Right cardiac atrium (tissue), 5 donors: ENCODE measurements at regions not wholly inside any gene's neighbourhood (a gene's known extent, or its start where the extent isn't known, plus 50 kb on each side); places are given as distances from the start of the nearest gene placed in this dataset.

Experiments used
- ATAC-seq, 2 donors: fragments of 200-7000 bp; cut with Tn5 transposase; one replicate each; pipeline versions ENCODE4 v1.8.0 to v1.9.1; 2020; ENCODE audit warnings: moderate library complexity in 2 of 2, mild to moderate bottlenecking in 1 of 2
- DNase-seq, 3 donors: peaks; one replicate each; pipeline ENCODE4 v3.0.0-alpha.2; 2020
- H3K27ac ChIP-seq: one replicate; pipeline ENCODE4 v1.5.1; 2013; ENCODE audit warnings: mild to moderate bottlenecking, low read length, control low read depth, moderate library complexity
- H3K27me3 ChIP-seq: one replicate; pipeline ENCODE4 v1.6.1; 2013; ENCODE audit not compliant: control insufficient read depth, insufficient read depth
- H3K4me1 ChIP-seq: one replicate; pipeline ENCODE4 v1.6.1; 2013; ENCODE audit warnings: low read length; ENCODE audit not compliant: control insufficient read depth, insufficient read depth
- H3K4me3 ChIP-seq: one replicate; pipeline ENCODE4 v1.5.1; 2013; ENCODE audit warnings: low read length, control low read depth
- H3K9me3 ChIP-seq: one replicate; pipeline ENCODE4 v1.6.1; 2013; ENCODE audit warnings: low read length; ENCODE audit not compliant: control insufficient read depth
- WGBS: extraction: QIAGEN DNeasy Blood & Tissue Kit; methylation state at CpG from one replicate; pipeline ENCODE4 v1.1.7; 2013; 5-methylcytosine and 5-hydroxymethylcytosine counted together
- intact Hi-C, 4 donors: fragments of 100-400 bp; cut with DNase I; formaldehyde crosslinking; loops; one replicate each; pipeline versions ENCODE4 v1.11.0 to v1.14.0; 2022 to 2023
- donor health status: healthy with polysubstance abuse.
- donor health status: DM: no; HTN: yes; CAD: no.
- donor health status: DM: no; HTN: no; CAD: no.
- donor health status: DM: no; HTN: yes; CAD: no; lungs with severe emphysema.
- donor health status: DM: yes; HTN: yes; CAD: no.

DNA sequence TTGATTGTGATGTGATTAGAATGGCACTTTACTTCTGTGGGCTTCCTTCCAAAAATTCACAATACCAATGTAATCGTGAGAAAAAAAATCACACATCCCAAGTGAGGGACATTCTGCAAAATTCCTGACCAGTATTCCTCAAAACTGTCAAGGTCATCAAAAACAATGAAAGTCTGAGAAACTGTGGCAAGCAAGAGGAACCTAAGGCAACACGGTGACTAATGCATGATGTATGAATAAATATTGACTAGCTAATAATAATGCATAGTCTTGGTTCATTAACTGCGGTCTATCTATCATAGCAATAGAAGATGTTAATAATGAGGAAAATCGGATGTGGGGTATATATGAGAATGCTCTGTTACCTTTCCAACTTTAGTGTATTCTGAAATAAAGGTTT is 159.0 kb downstream of the RFC3 start:
- Histone ChIP-seq H3K9me3 (no peaks in the 10 kb centered on the region), H3K27ac (no peak overlapping the region), H3K4me1 (no peaks in the 10 kb centered on the region), H3K4me3 (no peak overlapping the region), H3K27me3 (no peaks in the 10 kb centered on the region)
- no peak for DNase-seq
- no peak for ATAC-seq
- WGBS: 92% methylated on average over 4 of the region's 4 CpGs
- intact Hi-C loops: no loop called here

DNA sequence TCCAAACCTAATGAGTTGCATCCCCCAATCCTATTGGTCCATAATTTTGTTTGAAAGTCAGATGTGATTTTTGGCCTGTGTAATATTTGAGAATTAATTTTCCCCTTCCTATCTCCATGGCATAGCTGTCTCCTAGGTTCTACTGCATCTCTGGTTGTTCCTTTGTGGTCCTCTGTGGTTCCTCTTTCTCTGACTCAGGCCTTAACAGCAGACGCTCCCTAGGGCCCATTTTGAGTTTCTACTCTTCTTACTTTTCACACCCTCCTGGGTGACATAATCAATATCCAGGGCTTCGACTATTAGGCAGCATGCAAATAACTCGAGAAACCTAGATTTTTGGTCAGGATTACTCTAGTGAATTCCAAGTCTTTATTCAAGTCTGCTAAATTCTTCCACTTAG is 160.7 kb downstream of the RFC3 start:
- H3K4me3 ChIP-seq: no peak overlapping the region
- intact Hi-C loops: no loop called here
- no peaks in the 10 kb centered on the region for H3K4me1 ChIP-seq
- no peaks in the 10 kb centered on the region for H3K9me3 ChIP-seq
- no peak for ATAC-seq
- no peak overlapping the region for H3K27ac ChIP-seq
- H3K27me3 ChIP-seq: no peaks in the 10 kb centered on the region
- DNase-seq: no peak
- 79% methylated on average over 3 of the region's 3 CpGs for WGBS

DNA sequence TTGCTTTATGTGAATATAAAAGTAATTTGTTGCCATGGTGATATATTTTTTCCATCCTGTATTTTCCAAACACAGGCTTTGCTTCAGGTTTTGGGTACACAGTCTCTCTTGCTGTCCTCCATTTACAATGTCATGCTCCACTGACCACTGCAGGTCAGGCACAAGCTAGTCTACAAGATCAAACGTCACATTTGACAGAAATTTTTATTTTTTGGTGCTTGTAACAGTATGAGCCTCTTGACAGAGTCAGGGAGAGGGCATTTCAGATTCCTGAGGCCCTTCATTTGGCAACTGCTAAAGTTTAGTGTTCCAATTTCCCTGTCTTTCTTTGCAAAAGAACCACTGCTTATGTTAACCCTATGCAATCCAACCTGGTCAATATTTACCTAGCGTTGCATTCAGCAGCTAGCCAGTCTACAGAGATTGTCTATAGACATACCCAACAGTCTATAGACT is 175.0 kb downstream of the RFC3 start:
- intact Hi-C loops: no loop called here
- ATAC-seq (peak in 1 of 2 donors; percentile 33), DNase-seq (no peak)
- H3K9me3 ChIP-seq: no peaks in the 10 kb centered on the region
- no peaks in the 10 kb centered on the region for H3K4me1 ChIP-seq
- H3K4me3 ChIP-seq: no peak overlapping the region
- no peaks in the 10 kb centered on the region for H3K27me3 ChIP-seq
- WGBS: 70% methylated on average over 2 of the region's 2 CpGs
- H3K27ac ChIP-seq: no peak overlapping the region

DNA sequence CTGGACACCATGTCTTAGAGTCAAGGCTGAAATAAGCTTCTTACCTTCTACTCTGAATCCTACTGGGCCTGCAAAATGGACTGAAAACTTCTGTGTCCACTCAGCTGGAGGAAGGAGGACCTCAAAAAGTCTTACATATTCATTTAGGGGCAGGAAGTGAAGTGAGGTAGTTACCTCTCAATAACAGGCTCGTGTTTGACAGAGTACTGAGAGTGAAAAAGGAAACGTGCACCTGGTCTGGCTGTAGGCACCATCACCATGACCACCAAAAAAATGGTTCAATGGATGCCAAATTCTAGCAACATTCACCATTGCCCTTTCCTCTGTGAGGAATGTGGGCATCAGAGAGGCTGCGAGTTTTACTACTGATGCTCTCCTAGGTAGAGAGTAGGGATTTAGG is 176.2 kb downstream of the RFC3 start:
- WGBS: 81% methylated on average over 3 of the region's 3 CpGs
- no peaks in the 10 kb centered on the region for H3K4me1 ChIP-seq
- no peak overlapping the region for H3K4me3 ChIP-seq
- ATAC-seq: no peak
- H3K27me3 ChIP-seq: no peaks in the 10 kb centered on the region
- intact Hi-C loops: no loop called here
- H3K27ac ChIP-seq: no peak overlapping the region
- no peak for DNase-seq
- no peaks in the 10 kb centered on the region for H3K9me3 ChIP-seq

DNA sequence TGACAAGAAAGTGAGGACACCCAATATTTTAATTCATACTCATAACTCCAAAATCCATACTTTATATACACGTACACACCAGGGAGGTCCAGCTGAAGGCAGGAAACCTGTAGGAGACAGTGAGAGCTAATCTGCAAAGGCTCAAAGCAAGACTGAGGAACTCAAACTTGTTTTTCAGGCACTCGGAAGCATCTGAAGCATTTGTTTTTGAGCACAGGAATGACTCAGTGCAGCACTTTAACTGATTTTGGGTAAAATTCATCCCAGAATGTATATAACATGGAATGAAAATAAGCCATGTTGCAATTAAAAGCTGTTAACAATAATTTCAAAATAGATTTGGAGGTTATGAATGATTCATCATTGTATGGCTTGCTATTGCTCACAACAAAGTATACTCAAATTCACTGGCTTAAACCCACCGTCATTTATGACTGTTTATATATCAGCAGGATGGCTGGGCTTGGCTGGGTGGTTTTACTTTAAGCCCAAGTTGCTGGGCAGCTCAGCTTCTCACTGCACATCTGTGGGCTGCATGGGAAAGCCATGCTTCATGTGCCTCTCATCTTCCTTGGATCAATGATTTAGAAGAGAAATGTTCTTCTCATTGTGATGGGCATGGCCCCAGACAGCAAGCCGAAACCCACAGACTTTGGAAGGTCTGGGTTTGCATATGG is 177.0 kb downstream of the RFC3 start:
- H3K27ac ChIP-seq: no peak overlapping the region
- ATAC-seq: no peak
- no peaks in the 10 kb centered on the region for H3K27me3 ChIP-seq
- H3K9me3 ChIP-seq: no peaks in the 10 kb centered on the region
- intact Hi-C loops: no loop called here
- H3K4me1 ChIP-seq: no peaks in the 10 kb centered on the region
- H3K4me3 ChIP-seq: no peak overlapping the region
- no peak for DNase-seq
- WGBS: 93% methylated on average over 4 of the region's 4 CpGs

DNA sequence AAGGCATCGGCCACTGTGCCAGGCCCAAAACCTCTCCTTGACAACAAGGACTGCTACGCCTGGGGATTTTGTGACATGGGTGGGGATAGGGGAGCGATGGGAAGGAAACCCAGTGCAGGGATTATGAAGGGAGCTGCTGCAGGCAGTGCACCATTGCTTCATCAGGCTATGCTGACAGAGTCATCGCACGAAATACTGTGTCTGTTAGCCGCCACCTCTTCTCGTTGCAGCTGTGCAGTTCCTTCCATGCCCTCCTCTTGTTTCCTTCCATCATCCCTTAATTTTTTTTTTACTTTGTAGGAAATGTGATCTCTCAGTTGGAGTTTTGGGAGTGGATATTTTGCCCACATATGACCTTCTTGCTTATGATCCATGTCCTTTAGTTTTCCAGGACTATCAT is 178.7 kb downstream of the RFC3 start:
- no peaks in the 10 kb centered on the region for H3K27me3 ChIP-seq
- intact Hi-C loops: no loop called here
- DNase-seq: no peak
- no peak overlapping the region for H3K27ac ChIP-seq
- no peaks in the 10 kb centered on the region for H3K4me1 ChIP-seq
- ATAC-seq: no peak
- no peak overlapping the region for H3K4me3 ChIP-seq
- 90% methylated on average over 7 of the region's 7 CpGs for WGBS
- no peaks in the 10 kb centered on the region for H3K9me3 ChIP-seq

DNA sequence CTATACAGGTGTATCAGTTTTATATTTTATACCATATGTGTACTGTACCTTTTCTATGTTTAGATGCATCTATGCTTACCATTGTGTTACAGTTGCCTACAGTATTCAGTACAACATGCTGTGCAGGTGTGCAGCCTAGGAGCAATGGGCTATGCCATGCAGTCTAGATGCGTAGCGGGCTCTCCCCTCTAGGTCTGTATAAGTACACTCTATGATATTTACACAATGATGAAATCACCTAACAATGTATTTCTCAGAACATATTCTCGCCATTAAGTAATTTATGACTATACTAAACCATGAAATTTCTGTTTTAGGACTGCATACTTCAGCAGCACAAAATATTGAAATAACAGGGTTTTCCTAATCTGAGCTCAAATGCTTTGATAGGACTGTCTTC is 179.6 kb downstream of the RFC3 start:
- H3K27ac ChIP-seq: no peak overlapping the region
- 97% methylated on average over 3 of the region's 3 CpGs for WGBS
- H3K9me3 ChIP-seq: no peaks in the 10 kb centered on the region
- ATAC-seq (no peak), DNase-seq (no peak)
- intact Hi-C loops: no loop called here
- no peaks in the 10 kb centered on the region for H3K4me1 ChIP-seq
- no peaks in the 10 kb centered on the region for H3K27me3 ChIP-seq
- H3K4me3 ChIP-seq: no peak overlapping the region

DNA sequence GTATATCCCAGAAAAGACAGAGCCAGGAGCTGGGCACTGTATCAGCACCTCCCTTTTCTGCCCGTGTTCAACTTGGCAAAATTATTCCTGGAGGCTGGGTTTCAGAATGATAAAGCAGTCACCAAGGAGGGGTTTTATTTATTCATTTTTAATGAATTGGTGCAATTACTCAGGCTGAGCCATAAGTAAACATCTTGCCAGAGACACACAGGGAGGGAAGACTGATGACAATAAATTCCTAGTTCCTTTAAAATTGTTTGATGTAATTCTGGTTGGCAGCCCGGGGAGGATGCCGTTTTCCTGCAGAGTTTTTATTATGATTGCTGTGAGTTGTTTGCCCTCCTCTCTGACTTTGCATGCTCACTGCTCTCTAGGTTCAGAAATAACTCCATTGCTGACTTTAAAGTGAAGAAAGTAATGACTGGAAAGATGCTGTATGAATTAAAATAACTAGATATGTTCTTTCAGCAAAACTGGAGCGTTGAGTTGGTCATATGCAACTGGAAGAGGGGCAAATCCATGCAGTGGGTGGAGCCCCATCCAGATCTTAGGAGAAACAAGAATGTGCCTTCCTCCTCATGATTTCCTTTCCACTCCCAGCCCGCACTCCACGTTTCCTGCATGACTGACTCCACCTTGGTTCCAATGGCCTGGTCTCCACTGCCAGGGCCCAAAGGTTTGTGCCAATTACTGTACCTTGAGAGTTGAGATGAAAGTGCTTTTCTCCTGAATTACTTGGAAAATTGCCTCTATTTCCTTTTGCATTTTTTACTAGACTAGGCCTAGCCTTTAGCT is 182.1 kb downstream of the RFC3 start:
- Histone ChIP-seq H3K27me3 (no peaks in the 10 kb centered on the region), H3K27ac (no peak overlapping the region)
- no peak for ATAC-seq

DNA sequence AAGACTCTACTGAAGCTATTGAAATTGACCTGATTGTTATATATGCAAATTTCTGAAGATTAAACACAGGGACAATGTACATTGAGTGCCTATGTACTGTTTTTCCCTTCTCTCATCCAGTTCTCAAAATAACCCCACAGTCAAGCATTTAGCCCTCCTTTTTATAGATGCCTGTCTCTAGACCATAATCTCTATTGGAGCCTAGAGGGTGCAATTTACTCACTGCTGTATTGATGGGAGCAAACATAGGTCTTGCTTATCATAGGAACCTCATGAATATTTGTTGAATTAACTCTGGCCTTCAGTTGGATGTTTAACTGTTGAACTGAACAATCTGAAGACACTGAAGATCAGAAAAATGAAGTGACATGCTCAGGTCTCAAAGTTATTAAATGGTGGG is 183.0 kb downstream of the RFC3 start:
- no peaks in the 10 kb centered on the region for H3K9me3 ChIP-seq
- H3K27me3 ChIP-seq: no peaks in the 10 kb centered on the region
- no peak overlapping the region for H3K27ac ChIP-seq
- no peak for ATAC-seq
- H3K4me3 ChIP-seq: no peak overlapping the region
- intact Hi-C loops: no loop called here
- DNase-seq: no peak
- no peaks in the 10 kb centered on the region for H3K4me1 ChIP-seq

More for the DNA sequence above, 182.1 kb downstream of the RFC3 start:
- intact Hi-C loops: no loop called here
- Histone ChIP-seq H3K4me3 (no peak overlapping the region), H3K9me3 (no peaks in the 10 kb centered on the region), H3K4me1 (no peaks in the 10 kb centered on the region)
- 44% methylated on average over 6 of the region's 6 CpGs for WGBS
- DNase-seq: no peak

DNA sequence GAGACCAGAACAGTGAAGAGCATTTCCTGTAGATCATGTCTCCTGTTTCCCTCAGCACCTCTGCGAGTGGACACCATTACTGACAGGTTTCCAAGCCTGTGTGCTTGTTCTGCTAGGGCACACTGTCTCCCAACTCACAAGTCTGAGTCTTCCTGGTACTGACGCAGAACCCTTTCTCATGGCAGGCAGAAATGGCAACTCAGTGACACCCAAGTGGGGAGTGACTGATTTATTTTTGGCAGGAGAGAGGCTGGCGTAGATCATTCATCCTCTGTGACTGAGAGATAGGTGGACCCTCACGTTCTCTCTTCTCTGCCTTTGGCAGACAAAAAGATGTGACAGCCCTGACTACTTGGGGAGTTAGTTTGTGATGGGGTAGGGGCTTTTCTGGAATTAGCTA is 183.4 kb downstream of the RFC3 start:
- intact Hi-C loops: no loop called here
- Histone ChIP-seq H3K27ac (no peak overlapping the region), H3K9me3 (no peaks in the 10 kb centered on the region), H3K4me1 (no peaks in the 10 kb centered on the region), H3K4me3 (no peak overlapping the region), H3K27me3 (no peaks in the 10 kb centered on the region)
- peak in 2 of 3 donors; percentile 18 to 23 for DNase-seq
- ATAC-seq: peak; percentile 80 to 89
- 59% methylated on average over 4 of the region's 4 CpGs for WGBS

DNA sequence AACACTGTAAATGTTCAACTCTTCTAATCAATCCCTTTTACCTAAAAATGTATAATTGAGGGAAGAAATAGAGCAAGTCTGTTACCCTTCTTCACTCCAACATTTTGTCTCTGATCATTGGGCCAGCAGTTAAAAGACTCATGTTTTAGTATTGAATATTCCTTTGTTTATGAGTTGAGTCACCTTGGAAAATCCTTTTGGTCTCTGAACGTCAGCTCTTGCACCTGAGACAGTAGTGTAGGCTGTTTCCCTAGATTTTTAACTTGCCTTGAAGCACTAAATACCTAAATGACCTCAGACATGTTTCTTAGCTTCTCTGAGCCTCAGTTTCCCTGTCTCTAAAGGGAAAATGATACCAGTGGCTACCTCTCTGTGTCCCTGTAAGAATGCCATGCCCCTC is 184.2 kb downstream of the RFC3 start:
- H3K27me3 ChIP-seq: no peaks in the 10 kb centered on the region
- H3K4me1 ChIP-seq: no peaks in the 10 kb centered on the region
- ATAC-seq: no peak
- H3K9me3 ChIP-seq: no peaks in the 10 kb centered on the region
- no peak overlapping the region for H3K27ac ChIP-seq
- 78% methylated on average over 1 of the region's 1 CpG for WGBS
- intact Hi-C loops: no loop called here
- H3K4me3 ChIP-seq: no peak overlapping the region
- no peak for DNase-seq
